ENCODE measurements at regions not wholly inside any gene's neighbourhood (a gene's known extent, or its start where the extent isn't known, plus 50 kb on each side); places are given as distances from the start of the nearest gene placed in this dataset.

DNA sequence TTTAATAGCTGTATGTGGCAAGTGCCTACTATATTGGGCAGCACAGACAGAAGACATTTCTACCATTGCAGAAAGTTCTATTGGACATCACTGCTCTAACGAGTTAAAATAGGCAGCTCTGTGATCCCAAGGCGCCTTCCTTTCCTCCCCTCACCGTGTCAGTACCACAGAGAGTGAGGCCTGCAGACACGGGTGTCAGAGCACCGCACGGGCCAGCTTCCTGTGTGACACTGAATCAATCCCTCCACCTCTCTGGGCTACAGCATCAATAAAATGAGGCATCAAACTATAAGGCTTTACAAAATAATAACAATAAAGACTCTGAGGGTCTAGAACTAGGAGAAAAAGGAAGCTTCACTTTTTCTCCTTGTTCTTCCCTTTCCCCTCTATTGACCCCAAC lies 246.7 kb downstream of the FOXD2 start:
- TF ChIP-seq ELF4 (IDR thresholded peaks at IDR 0.05), result no peak
- no peak for TF ChIP-seq FOXK2 (IDR thresholded peaks at IDR 0.05)
- TF ChIP-seq ZNF384 (IDR thresholded peaks at IDR 0.05), result no peak
- TF ChIP-seq NFRKB (IDR thresholded peaks at IDR 0.05), result no peak
- TF ChIP-seq SUZ12 (IDR thresholded peaks at IDR 0.05), result no peak
- TF ChIP-seq BHLHE40 (IDR thresholded peaks at IDR 0.05; ENCODE audit: borderline replicate concordance), result no peak
- no peak for TF ChIP-seq FOXA1 (IDR thresholded peaks at IDR 0.05)
- TF ChIP-seq LEF1 (IDR thresholded peaks at IDR 0.05; ENCODE audit: borderline replicate concordance), result no peak
- no peak for TF ChIP-seq SP1 (IDR thresholded peaks at IDR 0.05)
- no peak for TF ChIP-seq HDGF (IDR thresholded peaks at IDR 0.05; ENCODE audit: borderline replicate concordance)
- no peak for TF ChIP-seq CTBP1 (IDR thresholded peaks at IDR 0.05; ENCODE audit: borderline replicate concordance)
- no peak for TF ChIP-seq FOXM1 (IDR thresholded peaks at IDR 0.05; ENCODE audit: borderline replicate concordance)
- TF ChIP-seq TARDBP (IDR thresholded peaks at IDR 0.05), result no peak
- no peak for TF ChIP-seq ARNT (IDR thresholded peaks at IDR 0.05)

All from HEK293T (cell line).